ENCODE measurements at regions not wholly inside any gene's neighbourhood (a gene's known extent, or its start where the extent isn't known, plus 50 kb on each side); places are given as distances from the start of the nearest gene placed in this dataset.

DNA sequence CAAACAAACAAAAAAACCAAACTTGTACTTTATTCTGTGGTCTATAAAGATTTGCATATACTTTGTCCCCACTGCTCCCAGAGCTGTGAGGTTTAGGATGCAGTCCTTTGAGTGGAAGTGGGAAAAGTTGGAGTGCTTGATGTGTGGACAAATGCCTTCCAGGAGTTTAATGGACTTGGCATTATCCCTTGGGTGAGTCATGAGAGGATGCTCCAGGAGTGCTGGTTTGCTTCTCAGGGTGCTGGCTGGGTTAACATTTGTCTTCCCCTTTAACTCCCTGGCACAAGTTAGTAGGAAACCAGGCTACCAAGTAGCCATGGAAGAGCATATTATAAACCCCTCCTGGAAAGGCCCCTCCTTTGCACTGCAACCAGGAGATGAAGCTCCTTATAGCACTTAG, 417.4 kb upstream of the RIOK2 start:
- H3K27me3 ChIP-seq (replicated peaks; ENCODE audit: control insufficient read depth, insufficient read depth, low read length): no peaks in the 10 kb centered on the region
- no peak overlapping the region for H3K4me3 ChIP-seq (ENCODE audit: low read length)
- no peak for DNase-seq (ENCODE audit: low read depth)
- H3K4me1 ChIP-seq (ENCODE audit: control insufficient read depth, insufficient read depth, low read length): no peaks in the 10 kb centered on the region
- no peak overlapping the region for H3K9ac ChIP-seq (ENCODE audit: low read length)
- H3K36me3 ChIP-seq (ENCODE audit: control insufficient read depth, insufficient read depth, low read length, severe bottlenecking): no peaks in the 10 kb centered on the region
- peaks cover 29% of the 10 kb centered on the region for H3K9me3 ChIP-seq (ENCODE audit: control insufficient read depth, low read length)

DNA sequence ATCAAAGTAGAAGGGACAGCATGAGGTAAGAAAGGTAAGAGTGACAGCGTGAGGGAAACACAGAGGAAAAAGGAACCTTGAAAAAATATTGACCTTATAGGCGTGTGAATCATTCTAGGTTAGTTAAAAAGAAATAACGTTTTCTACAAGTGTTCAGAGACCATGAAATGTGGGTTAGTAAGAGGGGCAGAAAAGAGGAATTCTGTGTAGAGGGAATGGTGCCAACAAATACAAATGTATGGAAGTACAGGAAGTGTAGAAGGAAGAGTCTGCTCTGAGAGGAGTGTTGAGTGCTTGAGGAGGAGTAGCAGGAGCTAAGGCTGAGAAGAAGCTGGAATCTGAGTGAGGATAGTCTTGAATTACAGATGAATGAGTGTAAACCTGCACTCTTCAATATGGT, 418.6 kb upstream of the RIOK2 start:
- H3K4me3 ChIP-seq (ENCODE audit: low read length): no peak overlapping the region
- no peak for DNase-seq (ENCODE audit: low read depth)
- H3K27me3 ChIP-seq (replicated peaks; ENCODE audit: control insufficient read depth, insufficient read depth, low read length): no peaks in the 10 kb centered on the region
- H3K4me1 ChIP-seq (ENCODE audit: control insufficient read depth, insufficient read depth, low read length): no peaks in the 10 kb centered on the region
- peaks cover 29% of the 10 kb centered on the region for H3K9me3 ChIP-seq (ENCODE audit: control insufficient read depth, low read length)
- no peaks in the 10 kb centered on the region for H3K36me3 ChIP-seq (ENCODE audit: control insufficient read depth, insufficient read depth, low read length, severe bottlenecking)
- no peak overlapping the region for H3K9ac ChIP-seq (ENCODE audit: low read length)

DNA sequence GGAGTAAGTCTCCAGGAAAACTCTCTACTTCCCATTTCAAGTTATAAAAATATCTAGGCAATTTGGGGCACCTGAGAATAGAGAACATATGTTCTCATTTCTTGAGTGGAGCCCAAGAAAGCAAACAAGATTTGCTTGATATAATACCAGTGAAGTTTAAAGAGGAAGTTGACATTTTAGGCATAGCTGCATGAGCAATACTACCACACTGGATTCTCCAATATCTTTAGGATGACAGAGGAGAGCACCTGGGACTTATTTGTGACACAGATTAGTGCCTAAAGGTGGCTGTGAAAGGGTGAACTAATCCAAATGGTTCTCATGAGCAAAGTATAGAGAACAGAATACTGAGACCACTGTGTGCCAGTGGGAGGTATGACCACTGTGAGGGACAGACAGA, 423.5 kb upstream of the RIOK2 start:
- no peaks in the 10 kb centered on the region for H3K4me1 ChIP-seq (ENCODE audit: control insufficient read depth, insufficient read depth, low read length)
- H3K27me3 ChIP-seq (replicated peaks; ENCODE audit: control insufficient read depth, insufficient read depth, low read length): no peaks in the 10 kb centered on the region
- no peak for DNase-seq (ENCODE audit: low read depth)
- no peaks in the 10 kb centered on the region for H3K36me3 ChIP-seq (ENCODE audit: control insufficient read depth, insufficient read depth, low read length, severe bottlenecking)
- no peak overlapping the region for H3K9ac ChIP-seq (ENCODE audit: low read length)
- H3K4me3 ChIP-seq (ENCODE audit: low read length): no peak overlapping the region
- H3K9me3 ChIP-seq (ENCODE audit: control insufficient read depth, low read length): peaks cover 6% of the 10 kb centered on the region

DNA sequence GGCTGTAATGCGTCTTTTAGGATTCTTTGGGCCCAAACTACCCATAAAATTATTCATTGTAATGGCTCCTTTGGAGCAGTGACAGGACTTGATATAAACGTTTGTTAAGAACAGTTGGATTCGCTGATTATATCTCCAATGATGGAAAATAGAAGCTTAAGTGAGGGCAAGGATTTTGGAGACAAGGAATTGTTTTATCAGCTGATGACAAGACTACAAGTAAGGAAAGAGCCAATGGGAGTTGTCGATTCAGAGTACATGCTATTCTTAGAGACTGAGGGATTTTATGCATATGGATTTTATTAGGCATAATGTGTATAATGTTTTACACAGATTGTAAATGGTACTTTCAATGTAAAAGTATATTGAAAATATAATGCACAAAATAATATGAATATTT, 425.5 kb upstream of the RIOK2 start:
- Histone ChIP-seq H3K4me3 (ENCODE audit: low read length) (no peak overlapping the region), H3K27me3 (replicated peaks; ENCODE audit: control insufficient read depth, insufficient read depth, low read length) (no peaks in the 10 kb centered on the region), H3K9ac (ENCODE audit: low read length) (no peak overlapping the region), H3K36me3 (ENCODE audit: control insufficient read depth, insufficient read depth, low read length, severe bottlenecking) (no peaks in the 10 kb centered on the region), H3K9me3 (ENCODE audit: control insufficient read depth, low read length) (peaks cover 6% of the 10 kb centered on the region), H3K4me1 (ENCODE audit: control insufficient read depth, insufficient read depth, low read length) (no peaks in the 10 kb centered on the region)
- no peak for DNase-seq (ENCODE audit: low read depth)

DNA sequence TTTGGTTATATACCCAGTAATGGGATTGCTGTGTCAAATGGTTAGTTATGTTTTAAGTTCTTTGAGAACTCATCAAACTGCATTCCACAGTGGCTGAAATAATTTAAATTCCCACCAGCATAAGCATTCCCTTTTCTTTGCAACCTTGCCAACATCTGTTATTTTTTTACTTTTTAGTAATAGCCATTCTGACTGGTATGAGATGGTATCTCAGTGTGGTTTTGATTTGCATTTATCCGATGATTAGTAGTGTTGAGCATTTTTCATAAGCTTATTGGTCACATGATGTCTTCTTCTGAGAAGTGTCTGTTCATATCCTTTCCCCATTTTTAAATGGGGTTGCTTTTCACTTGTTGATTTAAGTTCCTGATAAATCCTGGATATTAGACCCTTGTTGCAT, 435.7 kb upstream of the RIOK2 start:
- Histone ChIP-seq H3K27me3 (replicated peaks; ENCODE audit: control insufficient read depth, insufficient read depth, low read length) (no peaks in the 10 kb centered on the region), H3K4me3 (ENCODE audit: low read length) (no peak overlapping the region), H3K36me3 (ENCODE audit: control insufficient read depth, insufficient read depth, low read length, severe bottlenecking) (no peaks in the 10 kb centered on the region), H3K9me3 (ENCODE audit: control insufficient read depth, low read length) (peaks cover 11% of the 10 kb centered on the region), H3K9ac (ENCODE audit: low read length) (no peak overlapping the region), H3K4me1 (ENCODE audit: control insufficient read depth, insufficient read depth, low read length) (no peaks in the 10 kb centered on the region)
- DNase-seq (ENCODE audit: low read depth): no peak

DNA sequence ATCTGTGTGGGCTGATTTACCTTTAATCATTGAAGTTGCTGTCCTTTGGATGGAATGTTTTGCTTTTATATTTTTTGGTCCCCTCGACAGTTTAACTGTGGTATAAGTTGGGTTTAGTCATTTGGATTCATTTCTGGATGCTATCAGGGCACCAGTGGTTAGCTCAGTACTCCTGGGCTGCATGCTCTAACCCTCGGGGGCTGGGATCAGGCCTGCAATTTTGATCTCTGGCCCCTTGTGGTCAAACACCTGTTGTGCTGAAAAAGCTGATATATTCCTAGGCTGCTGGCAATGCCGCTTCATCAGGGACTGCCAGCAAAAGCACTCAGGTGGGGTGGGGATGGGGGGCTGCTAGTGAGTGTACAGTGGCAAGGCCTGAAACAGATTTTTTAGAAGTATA, 440.4 kb upstream of the RIOK2 start:
- Histone ChIP-seq H3K4me1 (ENCODE audit: control insufficient read depth, insufficient read depth, low read length) (peaks cover 6% of the 10 kb centered on the region), H3K9ac (ENCODE audit: low read length) (no peak overlapping the region), H3K4me3 (ENCODE audit: low read length) (no peak overlapping the region), H3K36me3 (ENCODE audit: control insufficient read depth, insufficient read depth, low read length, severe bottlenecking) (no peaks in the 10 kb centered on the region), H3K27me3 (replicated peaks; ENCODE audit: control insufficient read depth, insufficient read depth, low read length) (no peaks in the 10 kb centered on the region), H3K9me3 (ENCODE audit: control insufficient read depth, low read length) (peaks cover 11% of the 10 kb centered on the region)
- DNase-seq (ENCODE audit: low read depth): no peak

DNA sequence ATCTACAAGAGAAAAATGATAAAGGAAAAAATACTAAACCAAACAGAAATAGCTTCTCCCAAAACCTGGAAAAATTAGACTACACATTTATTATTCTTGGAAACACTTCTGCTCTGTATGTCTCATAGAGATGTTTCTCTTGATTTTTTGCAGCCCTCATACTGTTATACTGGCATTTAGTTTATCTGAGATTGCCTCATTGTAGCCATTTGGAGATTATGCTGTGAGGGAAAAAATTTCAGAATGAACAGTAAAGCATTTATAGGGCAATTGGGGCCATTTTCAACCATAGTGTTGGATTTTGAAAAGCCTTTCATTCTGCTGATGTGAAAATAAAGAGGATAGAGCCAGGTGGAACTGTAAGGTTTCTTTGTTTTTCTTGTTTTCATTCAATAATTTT, 441.8 kb upstream of the RIOK2 start:
- H3K36me3 ChIP-seq (ENCODE audit: control insufficient read depth, insufficient read depth, low read length, severe bottlenecking): no peaks in the 10 kb centered on the region
- H3K27me3 ChIP-seq (replicated peaks; ENCODE audit: control insufficient read depth, insufficient read depth, low read length): no peaks in the 10 kb centered on the region
- no peak overlapping the region for H3K4me3 ChIP-seq (ENCODE audit: low read length)
- H3K9me3 ChIP-seq (ENCODE audit: control insufficient read depth, low read length): no peaks in the 10 kb centered on the region
- H3K9ac ChIP-seq (ENCODE audit: low read length): no peak overlapping the region
- DNase-seq (ENCODE audit: low read depth): peak; percentile 62
- H3K4me1 ChIP-seq (ENCODE audit: control insufficient read depth, insufficient read depth, low read length): peaks cover 16% of the 10 kb centered on the region

DNA sequence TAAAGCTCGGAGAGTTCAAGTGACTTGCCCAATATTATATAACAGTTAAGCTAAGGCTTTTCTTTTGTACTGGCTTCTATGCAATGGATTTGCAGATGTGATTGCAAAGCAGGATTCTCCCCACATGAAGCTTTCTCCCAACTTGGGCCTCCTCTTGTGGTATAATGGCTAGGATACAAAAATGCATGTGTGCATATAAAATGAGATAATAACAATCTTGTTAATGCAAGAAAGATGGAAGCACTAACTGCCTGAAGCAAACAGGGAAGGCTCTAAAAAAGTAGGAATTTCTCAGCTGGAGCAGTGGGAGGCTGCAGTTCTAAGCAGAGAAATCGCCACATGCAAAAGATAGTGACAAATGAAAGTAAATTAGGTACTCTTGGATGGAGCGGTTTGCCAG, 444.2 kb upstream of the RIOK2 start:
- DNase-seq (ENCODE audit: low read depth): no peak
- Histone ChIP-seq H3K4me1 (ENCODE audit: control insufficient read depth, insufficient read depth, low read length) (peaks cover 16% of the 10 kb centered on the region), H3K4me3 (ENCODE audit: low read length) (no peak overlapping the region), H3K36me3 (ENCODE audit: control insufficient read depth, insufficient read depth, low read length, severe bottlenecking) (no peaks in the 10 kb centered on the region), H3K9ac (ENCODE audit: low read length) (no peak overlapping the region), H3K9me3 (ENCODE audit: control insufficient read depth, low read length) (no peaks in the 10 kb centered on the region), H3K27me3 (replicated peaks; ENCODE audit: control insufficient read depth, insufficient read depth, low read length) (no peaks in the 10 kb centered on the region)

DNA sequence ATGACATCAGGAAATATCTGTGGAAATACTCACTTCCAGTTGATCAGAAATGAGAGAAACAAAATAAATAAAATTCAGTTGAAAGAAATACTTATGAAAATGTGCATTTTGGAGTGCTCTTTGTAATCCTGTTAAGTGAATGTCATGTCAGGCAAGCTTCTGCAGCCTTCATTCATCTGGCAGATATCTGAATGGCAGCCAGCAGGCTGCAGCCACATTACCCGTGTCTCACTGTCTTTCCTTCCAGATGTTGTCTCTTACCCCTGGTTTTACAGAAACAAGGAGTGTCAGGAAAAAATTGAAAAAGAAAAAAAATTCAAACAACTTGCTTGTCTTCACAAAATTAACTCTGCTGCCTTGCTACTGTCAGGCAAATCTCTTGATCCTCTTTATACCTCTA, 445.0 kb upstream of the RIOK2 start:
- peak; percentile 31 for DNase-seq (ENCODE audit: low read depth)
- Histone ChIP-seq H3K4me1 (ENCODE audit: control insufficient read depth, insufficient read depth, low read length) (peaks cover 16% of the 10 kb centered on the region), H3K36me3 (ENCODE audit: control insufficient read depth, insufficient read depth, low read length, severe bottlenecking) (no peaks in the 10 kb centered on the region), H3K9ac (ENCODE audit: low read length) (peak overlapping the region; percentile 65), H3K4me3 (ENCODE audit: low read length) (no peak overlapping the region), H3K9me3 (ENCODE audit: control insufficient read depth, low read length) (no peaks in the 10 kb centered on the region), H3K27me3 (replicated peaks; ENCODE audit: control insufficient read depth, insufficient read depth, low read length) (no peaks in the 10 kb centered on the region)

DNA sequence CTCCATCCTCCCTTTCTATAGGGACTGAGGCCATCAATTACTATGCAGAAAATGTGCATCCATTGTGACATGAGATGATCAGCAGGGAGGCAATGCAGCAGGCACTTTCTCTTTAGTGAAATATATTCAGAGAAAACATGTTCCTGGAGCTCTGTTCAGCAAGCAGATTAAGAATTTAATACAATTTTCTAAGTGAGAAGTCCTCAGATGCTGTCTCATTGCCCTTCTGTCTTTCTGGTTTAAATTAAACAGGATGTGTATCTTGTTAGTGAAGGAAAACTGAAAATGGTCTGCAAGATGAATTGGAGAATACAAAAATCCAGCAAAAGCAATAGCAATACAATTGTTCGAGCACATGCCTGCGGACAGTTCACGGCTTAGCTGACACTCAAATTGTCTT, 445.8 kb upstream of the RIOK2 start:
- H3K9me3 ChIP-seq (ENCODE audit: control insufficient read depth, low read length): no peaks in the 10 kb centered on the region
- H3K27me3 ChIP-seq (replicated peaks; ENCODE audit: control insufficient read depth, insufficient read depth, low read length): no peaks in the 10 kb centered on the region
- peaks cover 16% of the 10 kb centered on the region for H3K4me1 ChIP-seq (ENCODE audit: control insufficient read depth, insufficient read depth, low read length)
- H3K4me3 ChIP-seq (ENCODE audit: low read length): peak overlapping the region; percentile 68
- DNase-seq (ENCODE audit: low read depth): peak; percentile 26
- peak overlapping the region; percentile 65 for H3K9ac ChIP-seq (ENCODE audit: low read length)
- H3K36me3 ChIP-seq (ENCODE audit: control insufficient read depth, insufficient read depth, low read length, severe bottlenecking): no peaks in the 10 kb centered on the region

DNA sequence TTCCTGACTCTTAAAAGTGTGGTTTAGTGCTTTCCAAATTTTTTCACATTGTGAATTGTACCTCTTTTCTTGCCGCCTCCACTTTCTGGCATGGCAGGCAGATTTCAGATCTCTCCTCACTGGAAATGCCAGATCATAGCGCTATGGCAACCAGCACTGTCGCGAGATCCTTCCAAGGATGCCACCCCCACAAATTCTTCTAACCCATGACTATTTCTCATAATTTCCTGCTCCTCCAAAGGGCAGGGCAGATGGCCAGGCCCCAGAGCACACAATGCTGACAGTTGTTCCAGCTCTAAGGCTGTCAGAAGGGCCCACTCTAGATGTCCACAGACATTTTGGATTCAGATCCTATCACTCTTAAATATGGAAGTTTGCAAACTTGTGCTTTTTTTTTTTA, 446.2 kb upstream of the RIOK2 start:
- Histone ChIP-seq H3K9ac (ENCODE audit: low read length) (peak overlapping the region; percentile 65), H3K4me1 (ENCODE audit: control insufficient read depth, insufficient read depth, low read length) (peaks cover 16% of the 10 kb centered on the region), H3K4me3 (ENCODE audit: low read length) (peak overlapping the region; percentile 68), H3K27me3 (replicated peaks; ENCODE audit: control insufficient read depth, insufficient read depth, low read length) (no peaks in the 10 kb centered on the region), H3K36me3 (ENCODE audit: control insufficient read depth, insufficient read depth, low read length, severe bottlenecking) (no peaks in the 10 kb centered on the region), H3K9me3 (ENCODE audit: control insufficient read depth, low read length) (no peaks in the 10 kb centered on the region)
- peak; percentile 85 for DNase-seq (ENCODE audit: low read depth)

DNA sequence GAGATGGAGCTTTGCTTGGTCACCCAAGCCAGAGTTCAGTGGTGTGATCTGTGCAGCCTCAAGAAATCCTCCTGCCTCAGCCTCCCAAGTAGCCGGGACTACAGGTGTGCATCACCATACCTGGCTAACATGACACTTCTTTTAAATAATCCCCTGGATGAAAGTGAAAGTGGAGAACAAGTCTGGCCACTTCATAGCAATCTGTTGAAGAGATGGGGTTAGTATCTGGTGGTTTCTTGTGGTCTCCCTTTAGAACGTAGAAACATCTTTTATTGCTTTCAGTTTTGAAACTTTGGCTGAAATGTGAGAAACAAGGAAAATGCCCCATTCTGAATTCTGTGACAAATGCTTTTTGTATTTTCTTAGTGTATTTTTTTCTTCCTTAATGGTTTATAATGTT, 452.5 kb upstream of the RIOK2 start:
- Histone ChIP-seq H3K36me3 (ENCODE audit: control insufficient read depth, insufficient read depth, low read length, severe bottlenecking) (no peaks in the 10 kb centered on the region), H3K9ac (ENCODE audit: low read length) (no peak overlapping the region), H3K27me3 (replicated peaks; ENCODE audit: control insufficient read depth, insufficient read depth, low read length) (no peaks in the 10 kb centered on the region), H3K4me3 (ENCODE audit: low read length) (no peak overlapping the region), H3K4me1 (ENCODE audit: control insufficient read depth, insufficient read depth, low read length) (peaks cover 1% of the 10 kb centered on the region), H3K9me3 (ENCODE audit: control insufficient read depth, low read length) (no peaks in the 10 kb centered on the region)
- DNase-seq (ENCODE audit: low read depth): no peak
